ENCODE measurements at regions not wholly inside any gene's neighbourhood (a gene's known extent, or its start where the extent isn't known, plus 50 kb on each side); places are given as distances from the start of the nearest gene placed in this dataset.

DNA sequence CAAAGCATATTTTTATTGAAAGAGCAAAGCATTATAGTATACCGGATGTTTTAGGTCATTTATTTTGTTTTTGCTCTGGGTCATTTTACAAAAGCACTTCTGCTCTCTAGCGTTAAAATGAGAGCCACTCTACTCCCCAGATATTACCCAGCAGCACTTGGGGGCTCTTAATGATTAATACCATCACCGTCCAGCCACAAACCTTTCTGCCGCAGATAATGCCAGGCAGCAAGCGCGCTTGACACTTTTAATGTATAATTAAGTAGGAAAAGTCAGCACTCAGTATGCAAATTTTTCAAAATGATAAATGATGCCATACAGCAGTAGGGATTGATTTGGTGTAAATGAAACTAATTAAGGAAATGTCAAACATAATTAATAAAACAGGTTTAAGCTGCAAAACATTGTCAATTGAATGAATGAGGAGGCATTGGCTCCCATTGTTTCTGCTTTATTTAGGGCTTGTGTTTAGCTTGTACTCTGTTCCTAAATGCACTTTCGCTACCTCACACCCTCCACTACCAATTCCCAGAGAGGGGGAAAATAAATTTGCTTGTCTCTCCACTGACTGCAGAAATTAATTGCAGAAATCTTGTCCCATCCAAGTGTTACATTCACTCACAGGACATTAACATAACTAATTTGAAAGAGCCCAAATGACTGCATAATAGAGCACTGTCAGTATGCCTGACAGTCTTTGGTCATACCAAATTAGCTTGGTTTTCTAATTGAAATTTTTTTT is 358.8 kb upstream of the ARRDC3 start:
- DNase-seq, result no peak

DNA sequence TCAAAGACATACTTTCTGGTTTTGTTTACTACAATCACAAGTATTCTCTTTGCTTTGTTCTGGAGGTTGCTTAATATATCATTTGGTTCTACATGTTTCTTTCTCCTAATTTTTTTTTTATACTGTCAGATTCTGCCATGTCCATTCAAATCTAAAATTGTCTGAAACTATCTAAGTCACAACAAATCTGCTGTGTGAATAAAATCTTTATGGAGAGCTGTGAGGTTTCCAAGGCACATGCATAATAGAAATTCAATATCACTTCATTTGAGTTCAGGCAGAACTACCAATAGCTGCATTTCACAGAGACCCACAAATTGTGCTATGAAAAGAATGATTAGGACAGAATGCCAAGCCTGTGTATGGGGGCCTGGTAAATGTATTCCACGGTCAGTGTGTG is 346.9 kb upstream of the ARRDC3 start:
- no peak for DNase-seq

DNA sequence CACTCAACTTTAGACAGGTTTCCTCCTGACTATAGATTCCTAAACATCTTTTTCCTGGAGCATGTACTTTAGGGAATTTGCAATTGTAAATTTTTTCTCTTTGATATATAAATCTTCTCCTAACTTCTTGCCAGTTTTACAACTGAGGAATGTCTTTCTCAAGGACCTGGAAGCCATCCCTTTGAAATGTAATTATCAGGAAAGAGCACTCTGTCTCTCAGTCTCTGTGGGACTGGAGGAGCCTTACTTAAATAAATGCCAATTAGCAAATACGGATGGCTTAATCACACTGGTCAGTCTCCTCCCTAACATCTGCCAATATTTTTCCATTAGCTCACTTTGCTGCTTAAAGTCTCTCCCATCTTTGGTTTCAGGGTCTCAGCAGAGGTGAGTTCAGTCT is 344.3 kb upstream of the ARRDC3 start:
- peak; percentile 33 for DNase-seq

DNA sequence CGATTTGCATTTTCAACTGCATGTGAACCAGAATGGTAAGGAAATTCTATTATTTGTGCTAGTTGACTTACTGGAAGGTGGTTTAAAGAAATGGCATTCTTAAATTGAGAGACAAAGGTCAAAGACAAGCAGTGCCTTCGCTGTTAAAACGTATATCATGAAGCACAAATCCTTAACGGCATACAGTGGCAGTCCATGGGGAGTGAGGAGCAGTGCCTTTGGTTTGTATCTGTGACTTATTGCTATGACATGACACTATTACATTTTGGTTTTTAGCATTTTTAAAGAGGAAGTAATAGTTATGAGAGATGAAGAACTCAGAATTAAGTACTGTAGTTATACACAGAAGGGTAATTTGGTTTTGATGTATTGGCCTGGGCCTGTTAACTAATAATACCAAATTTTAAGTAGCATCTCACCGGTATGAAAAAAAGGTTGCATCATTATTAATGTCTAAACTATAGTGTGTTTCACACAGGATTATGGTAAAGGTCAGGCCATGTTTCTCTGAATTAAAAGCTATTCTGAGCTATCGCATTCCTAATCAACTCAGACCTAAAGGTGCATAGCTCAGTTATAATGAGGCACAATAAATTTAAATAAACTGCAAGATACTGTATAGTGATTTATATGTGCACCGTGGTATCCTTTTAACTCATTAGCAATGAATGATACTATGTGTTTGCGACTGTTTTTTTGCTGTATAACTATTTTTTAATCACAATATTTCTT is 339.8 kb upstream of the ARRDC3 start:
- no peak for DNase-seq

DNA sequence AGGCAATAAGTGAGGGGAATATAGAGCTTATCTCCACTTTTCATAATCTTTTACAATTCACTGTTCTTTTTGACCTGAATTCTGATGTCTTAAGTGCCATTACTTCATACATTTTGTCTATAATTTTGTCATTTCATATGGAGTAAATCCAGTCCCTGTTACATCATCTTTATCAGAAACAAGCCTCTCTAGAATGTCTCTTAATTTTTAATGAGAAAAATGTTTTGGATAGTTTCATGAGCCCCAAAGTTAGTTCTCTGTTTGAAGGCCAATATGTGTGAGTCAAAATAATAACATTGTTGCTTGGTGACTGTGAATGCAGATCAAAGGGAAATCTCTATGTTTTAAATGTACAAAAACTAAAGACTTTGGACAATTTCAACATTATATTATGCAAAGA is 329.6 kb upstream of the ARRDC3 start:
- no peak for DNase-seq

DNA sequence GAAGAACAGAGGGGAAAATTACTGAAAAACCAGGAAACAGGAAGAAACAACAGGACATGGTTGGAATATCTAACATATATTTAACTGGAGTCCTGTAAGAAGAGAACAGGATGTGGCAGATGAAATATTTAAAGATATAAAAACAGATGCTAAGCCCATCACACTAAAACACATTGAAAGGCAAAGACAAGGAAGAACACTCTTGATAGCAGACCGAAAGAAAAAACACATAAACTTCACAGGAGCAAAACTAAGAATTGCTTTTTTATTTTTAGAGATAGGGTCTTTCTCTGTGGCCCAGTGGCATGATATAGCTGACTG is 324.4 kb upstream of the ARRDC3 start:
- DNase-seq, result no peak

DNA sequence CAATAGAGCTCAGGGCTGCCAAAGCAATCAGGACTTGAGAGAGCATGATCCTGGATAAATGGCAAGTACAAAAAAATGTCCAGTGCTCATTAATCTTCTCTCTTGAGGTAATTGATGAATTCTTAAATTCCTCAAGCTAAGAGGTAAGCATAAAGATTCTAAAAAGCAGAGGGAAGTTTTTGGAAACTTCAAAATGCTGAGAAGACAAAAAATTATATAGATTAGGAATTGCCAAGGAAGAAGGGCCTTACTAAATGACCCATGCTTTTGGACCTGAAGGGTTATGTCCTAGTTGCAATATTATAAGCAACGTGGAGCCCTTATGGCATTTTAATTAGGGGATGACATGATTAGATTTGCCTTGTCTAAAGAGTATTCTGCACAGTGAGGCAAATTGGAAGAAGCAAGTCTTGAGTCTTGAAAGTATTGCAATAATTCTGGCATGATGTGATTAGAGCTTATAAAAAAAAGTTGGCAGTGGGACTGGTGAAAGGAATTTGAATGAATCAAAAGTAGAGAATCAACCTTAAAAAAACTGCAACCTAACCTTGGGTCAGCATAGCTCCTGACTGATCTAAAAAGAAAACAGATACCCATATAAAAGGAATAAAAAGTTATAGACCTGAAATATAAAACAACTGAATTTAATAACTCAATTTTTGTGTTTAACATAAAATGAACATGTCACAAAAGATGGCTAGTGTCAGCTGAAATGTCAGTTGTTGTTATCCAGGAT is 323.8 kb upstream of the ARRDC3 start:
- DNase-seq, result no peak

DNA sequence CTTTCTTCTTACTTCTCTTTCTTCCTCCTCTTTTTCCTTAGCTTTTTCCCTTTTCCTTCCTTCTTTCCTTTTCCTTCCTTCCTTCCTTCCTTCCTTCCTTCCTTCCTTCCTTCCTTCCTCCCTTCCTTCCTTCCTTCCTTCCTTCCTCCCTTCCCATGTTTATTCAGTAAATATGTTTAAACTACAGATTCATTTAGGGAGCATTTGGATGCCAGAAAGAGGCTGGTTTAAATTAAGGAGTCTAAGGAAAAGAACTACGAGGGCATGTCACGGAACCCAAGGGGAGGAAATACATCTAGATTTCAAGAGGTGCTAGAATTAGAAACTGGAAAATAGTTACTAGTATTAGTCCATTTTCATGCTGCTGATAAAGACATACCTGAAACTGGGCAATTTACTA is 320.0 kb upstream of the ARRDC3 start:
- no peak for DNase-seq

DNA sequence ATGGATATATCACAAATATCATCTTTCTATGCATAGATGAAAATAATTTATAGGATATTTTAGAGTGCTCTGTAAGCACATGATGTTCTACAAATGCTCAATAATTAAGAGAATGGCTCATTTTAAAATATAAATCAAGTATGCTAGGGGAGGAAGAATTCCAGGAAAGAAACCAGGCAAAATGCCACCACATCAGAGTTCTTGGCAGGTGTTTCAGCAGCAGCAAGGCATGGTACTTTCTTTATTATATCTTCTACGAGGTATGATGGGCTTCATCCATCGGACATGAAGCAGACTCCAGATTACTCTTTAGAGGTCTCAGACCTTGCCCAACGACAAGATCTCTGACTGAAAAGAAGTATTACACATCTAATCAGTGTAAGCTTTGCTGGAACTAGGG is 316.3 kb upstream of the ARRDC3 start:
- no peak for DNase-seq

DNA sequence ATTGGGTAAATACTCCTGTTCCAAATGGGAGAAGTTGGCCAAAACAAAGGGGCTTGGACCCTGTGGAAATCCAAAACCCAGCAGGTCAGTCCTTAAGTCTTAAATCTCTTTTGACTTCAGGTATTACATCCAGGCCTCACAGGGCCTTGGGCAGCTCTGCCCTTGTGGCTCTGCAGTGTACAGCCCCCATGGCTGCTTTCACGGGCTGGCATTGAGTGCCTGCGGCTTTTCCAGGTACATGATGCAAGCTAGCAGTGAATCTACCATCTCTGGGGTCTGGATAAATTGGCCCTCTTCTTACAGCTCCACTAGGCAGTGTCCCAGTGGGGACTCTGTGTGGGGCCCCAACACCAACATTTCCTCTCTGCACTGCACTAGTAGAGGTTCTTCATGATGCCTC is 308.5 kb upstream of the ARRDC3 start:
- DNase-seq, result no peak

DNA sequence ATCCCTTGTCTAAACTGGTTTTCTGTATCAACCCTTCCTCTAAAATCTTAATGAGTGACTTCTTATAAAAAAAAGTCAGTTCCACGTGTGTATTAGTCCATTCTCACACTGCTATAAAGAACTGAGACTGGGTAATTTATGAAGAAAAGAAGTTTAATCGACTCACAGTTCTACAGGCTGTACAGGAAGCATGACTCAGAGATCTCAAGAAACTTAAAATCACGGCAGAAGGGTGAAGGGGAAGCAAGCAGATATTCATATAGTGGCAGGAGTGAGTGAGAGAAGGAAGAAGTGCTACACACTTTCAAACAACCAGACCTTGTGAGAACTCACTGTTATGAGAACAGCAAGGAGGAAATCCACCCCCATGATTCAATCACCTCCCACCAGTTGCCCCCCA is 307.8 kb upstream of the ARRDC3 start:
- DNase-seq, result no peak

DNA sequence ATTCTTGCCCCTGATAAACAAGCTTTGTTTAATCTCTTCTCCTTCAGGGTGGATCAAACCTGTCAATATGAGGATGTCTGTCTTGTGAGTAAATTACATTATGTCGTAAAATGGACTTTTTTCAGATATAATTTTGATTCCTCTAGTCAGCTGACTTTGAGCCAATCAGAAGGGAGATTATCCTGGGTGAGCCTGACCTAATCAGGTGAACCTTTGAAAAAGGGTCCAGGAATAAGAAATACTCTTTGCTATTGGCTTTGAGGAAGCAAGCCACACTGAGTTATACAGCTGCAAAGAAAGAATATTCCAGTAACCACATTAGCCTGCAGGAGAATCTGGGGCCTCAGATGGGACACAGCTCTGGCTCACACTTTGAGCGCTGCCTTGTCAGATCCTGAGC is 304.3 kb upstream of the ARRDC3 start:
- DNase-seq, result no peak

DNA sequence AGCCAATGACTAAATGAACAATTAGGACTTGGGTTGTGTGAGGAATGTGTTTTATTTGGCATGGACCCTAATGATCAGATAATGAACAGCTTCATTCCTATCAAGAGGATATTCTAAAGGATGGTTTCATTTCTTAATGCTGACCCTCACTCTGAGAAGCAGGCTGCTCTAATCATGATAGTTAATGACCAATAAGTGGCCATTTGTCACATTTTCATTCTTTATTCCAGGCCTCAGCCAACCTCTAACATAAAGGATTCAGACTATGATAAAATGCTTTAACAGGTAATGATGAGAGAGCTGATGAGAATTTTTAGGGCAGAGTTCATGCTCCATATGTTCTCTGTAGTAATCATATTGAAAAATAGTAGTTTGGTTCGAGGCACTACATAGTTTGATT is 301.5 kb upstream of the ARRDC3 start:
- no peak for DNase-seq

DNA sequence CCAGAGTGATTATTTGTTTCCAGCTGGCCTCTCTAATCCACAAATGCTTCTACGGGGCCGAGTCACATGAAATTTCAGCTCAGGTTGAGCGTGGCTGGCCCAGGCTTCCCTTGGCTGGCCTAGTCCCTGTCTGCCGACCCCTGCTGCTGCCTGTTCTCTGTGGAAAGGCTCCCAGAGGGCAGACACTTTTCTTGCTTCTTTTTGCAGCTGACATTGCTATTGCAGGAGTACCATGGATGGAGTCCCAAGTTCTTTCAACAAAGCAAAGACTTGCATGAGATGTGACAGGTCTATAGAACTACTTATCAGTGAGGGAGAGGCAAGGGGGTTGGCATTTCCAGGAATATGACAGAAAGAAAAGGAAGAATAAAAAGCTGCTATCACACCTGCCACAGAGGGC is 287.4 kb upstream of the ARRDC3 start:
- no peak for DNase-seq

DNA sequence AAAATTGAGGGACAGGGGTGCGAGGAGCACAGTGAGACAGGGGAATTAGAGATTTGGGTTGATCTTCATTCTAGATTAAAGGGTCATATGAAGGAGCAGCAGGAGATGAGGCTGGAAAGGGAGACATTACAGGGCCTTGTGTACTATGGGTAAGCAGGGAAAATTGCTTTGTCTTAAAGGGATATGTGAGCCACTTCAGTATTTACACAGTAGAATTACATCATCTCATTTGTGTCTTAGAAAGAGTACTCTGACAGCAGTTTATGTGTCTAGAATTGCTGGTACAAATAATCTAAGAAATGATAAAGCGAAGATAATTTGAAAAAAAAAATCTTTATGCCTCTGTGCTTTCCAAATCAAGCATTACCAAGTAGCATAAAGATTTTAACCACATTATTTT is 287.0 kb upstream of the ARRDC3 start:
- no peak for DNase-seq

DNA sequence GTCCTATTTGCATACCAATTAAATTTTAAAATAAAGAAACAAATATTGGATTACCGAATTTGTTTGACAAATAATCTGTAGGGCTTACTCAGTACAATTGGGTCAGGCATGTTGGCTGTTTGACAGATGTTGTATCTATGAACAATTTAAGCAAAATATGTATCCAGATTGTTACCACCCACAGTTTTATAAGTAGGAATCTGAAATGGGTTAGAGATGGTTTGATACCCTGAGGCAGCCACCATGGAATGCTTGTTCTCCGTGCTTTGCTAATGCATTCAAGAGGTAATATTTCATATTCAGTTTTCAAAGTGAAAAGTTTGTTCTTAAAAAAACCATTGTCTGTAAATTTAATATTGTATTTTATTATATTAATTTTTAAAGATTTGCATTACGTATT is 285.1 kb upstream of the ARRDC3 start:
- DNase-seq, result no peak

DNA sequence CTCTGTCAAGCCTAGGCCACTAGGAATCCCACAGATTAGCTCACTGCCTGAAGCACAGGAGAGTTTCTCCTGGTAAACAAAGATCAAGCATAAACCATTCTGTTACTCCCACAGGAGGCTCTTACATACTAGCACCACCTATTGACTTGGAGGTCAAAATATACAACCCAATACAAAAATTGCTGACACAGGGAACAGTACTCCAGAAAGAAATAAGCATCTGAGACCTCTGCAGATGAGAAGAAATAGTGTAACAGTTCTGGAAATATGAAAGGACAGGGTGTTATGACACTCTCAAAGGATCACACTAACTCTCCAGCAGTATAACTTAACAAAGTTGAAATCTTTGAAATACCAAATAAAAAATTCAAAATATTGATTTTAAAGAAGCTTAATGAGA is 269.6 kb upstream of the ARRDC3 start:
- DNase-seq, result no peak

DNA sequence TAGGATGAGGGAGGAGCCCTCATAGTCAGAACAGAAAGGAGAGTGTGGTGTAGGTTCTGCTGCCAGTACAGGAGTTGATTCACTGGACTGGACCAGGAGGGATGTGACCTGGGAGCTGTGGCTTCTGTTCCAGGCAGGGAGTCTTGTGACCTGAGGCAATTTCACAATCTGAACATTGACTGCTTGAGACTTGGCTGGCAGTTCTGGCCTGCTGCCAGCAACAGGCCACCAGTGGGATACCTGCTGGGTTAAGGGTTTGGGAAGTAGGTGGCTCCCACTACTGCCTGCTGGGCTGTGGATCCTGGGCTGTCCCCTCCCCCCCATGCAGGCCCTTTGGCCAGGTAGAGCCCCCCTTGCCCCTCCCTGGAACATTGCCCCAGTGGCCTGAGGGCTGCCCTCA is 268.6 kb upstream of the ARRDC3 start:
- no peak for DNase-seq

DNA sequence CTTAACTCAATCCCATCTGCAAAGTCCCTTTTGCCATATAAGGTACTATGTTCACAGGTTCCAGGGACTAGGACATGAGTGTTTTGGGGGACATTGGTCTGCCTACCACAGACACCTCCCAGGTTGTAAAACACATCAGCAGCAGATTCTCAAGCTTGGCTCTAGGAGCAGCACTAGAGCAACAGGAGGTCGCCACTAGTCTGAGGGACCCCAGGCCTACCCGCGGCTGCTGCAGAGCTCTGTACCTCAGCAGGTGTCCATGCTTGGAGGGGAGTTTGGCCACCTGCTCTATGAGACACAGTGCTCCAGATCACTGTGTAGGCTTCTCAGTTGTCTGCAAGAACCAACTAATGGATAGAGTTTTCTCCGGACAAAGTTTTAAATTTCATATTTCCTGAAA is 262.2 kb upstream of the ARRDC3 start:
- DNase-seq, result no peak

DNA sequence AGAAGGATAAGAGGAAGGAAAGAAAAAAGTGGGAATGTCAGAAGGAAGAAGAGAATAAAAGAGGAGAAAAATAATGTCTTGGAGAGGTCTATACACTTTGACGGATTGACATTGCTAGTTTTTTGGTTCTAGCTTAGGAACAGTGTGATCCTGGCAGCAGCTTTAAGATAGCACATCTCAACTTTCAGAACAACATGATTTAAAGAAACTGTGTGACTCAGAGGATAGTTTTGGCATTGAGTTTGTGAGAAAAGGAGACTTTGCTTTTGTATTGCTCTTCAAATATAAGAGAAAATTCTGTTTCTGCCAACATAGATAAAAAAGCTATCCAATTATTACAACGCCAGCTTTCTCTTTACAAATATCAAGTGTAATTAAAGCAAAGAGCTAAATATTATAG is 260.7 kb upstream of the ARRDC3 start:
- no peak for DNase-seq

DNA sequence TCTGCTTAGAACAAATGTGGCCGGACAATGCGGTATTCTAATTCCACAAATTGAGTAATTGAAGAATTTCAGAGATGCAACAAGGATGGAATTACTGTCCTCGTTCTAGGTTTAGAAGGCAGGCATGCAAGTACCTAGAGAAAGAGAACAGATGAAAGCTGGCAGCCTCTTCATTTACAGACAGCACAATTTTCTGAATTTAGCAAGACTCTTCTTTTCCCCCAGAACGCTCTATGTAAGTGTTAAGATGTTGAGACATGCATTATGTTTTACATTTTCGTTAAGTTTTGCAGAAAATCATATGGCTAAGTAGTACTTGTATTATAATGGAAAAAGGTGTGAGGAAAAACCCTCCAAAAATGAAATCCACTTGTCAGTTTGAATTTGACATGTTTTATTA is 259.5 kb upstream of the ARRDC3 start:
- DNase-seq, result no peak

DNA sequence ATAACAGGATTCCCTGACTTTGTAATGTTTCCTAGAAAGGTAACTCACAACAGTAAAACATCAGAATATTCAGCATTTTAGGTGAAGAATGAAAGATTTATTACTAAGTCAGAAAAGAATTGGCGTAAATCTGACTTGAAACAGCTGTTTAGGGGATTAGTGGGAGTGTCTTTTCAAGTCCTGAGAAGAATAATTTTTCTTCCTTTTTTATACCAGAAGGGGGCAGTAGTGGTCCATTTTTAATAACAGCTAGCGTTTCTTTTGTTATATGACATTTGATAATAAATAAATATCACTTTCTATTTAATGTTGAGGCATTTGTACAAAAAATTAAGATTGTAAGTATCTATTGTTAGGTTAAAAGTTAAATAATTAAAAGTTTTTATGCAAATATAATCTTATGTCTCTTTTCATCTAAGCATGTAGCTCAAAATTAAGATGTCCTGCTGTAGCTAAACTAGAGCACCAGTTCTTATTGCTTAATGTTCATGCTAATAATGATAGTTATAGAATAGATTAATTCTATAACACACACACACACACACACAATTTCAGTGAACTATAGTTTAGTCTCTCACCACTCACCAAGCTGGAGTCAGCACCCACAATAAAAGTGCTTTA is 258.7 kb upstream of the ARRDC3 start:
- peak; percentile 25 for DNase-seq

DNA sequence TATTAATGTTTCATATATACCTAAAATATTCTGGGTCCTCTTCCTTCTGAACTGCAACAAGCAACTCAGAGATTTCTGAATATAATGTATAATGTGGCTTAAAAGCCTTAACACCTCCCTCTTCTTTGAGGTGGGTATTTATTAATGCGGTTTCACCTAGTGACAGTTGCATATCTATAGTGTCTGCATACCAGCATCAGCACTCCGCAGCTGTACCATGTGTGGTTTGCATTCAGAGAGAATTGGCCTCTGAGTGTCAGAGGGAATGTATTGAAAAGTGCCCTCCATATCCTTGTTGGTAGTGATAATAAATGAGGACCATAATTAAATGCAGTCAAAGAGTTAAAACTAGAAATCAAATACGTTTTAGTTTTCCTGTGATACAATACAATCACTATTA is 256.6 kb upstream of the ARRDC3 start:
- DNase-seq, result no peak

DNA sequence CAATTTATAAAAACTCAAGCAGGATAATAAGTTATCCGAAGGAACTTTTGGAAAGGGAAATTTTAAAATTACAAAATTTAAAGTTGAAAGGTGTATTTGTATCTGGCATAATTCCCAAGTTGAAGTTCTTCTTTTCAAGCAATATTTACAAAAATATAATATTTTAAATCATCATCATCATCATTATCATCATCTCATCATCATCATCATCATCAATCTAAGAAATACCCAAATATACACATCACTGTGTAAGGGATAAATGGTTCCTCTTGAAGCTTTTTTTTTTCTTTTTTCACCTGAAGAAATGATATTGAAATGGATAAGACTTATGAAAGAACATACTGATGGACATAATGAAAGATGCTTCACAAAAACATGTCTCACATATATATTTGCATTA is 254.9 kb upstream of the ARRDC3 start:
- no peak for DNase-seq

All from NCI-H524 treated with DMSO at 0.1 percent for 48 hours (cell line).